Activated naive CD4-positive, alpha-beta T cell (primary cell): ENCODE measurements at regions not wholly inside any gene's neighbourhood (a gene's known extent, or its start where the extent isn't known, plus 50 kb on each side); places are given as distances from the start of the nearest gene placed in this dataset.

Experiments used
- DNase-seq, 4 experiments: peaks; one replicate each; lab custom pipeline; 2025; lab: John Stamatoyannopoulos, UW

DNA sequence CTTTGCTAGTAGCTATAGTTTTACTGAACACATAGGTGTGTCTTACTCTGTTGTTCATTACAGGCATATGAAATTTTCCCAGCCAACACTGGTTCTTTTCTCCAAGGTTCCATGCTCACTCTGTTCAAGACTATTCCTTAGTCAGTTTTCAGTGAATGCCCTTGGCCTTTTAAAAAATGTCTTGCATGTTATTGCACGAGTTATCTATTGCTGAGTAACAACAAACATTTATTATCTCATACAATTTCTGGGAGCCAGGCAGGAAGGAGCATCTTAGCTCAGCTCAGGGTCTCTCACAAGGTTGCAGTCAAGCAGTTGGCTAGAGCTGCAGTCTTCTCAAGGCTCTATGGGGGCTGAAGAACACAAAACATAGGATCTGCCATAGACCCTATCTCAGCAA is 223.5 kb downstream of the BTG1 start:
- DNase-seq, result no peak

GRCh38 chr12:91921555-91921954 is 224.1 kb downstream of the BTG1 start:
- no peak for DNase-seq

GRCh38 chr12:91920741-91921140 is 224.9 kb downstream of the BTG1 start:
- no peak for DNase-seq

GRCh38 chr12:91920276-91920675 is 225.4 kb downstream of the BTG1 start:
- DNase-seq, result no peak

GRCh38 chr12:91918431-91918830 is 227.2 kb downstream of the BTG1 start:
- DNase-seq, result no peak

GRCh38 chr12:91914701-91915100 is 230.9 kb downstream of the BTG1 start:
- DNase-seq, result no peak

DNA sequence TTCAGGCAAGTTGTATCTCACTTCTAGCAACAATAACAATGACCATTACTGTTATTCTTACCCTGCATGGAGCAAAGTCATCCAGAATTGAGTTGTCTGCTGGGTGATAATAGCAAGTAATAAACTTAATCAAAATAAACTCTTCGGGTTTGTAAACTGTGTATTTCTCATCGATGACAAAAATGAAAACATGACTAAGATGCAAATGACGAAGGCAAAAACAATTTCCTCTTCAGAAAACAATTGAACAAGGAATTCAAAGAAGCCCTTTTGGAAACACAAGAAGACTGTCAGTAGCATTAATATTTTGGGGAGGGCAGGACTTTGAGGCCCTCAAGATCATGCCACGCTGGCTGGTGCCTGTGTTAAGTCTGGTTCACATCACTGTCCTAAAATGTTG is 232.0 kb downstream of the BTG1 start:
- no peak for DNase-seq

GRCh38 chr12:91913124-91913523 is 232.5 kb downstream of the BTG1 start:
- DNase-seq, result no peak

GRCh38 chr12:91912178-91912577 is 233.5 kb downstream of the BTG1 start:
- no peak for DNase-seq

DNA sequence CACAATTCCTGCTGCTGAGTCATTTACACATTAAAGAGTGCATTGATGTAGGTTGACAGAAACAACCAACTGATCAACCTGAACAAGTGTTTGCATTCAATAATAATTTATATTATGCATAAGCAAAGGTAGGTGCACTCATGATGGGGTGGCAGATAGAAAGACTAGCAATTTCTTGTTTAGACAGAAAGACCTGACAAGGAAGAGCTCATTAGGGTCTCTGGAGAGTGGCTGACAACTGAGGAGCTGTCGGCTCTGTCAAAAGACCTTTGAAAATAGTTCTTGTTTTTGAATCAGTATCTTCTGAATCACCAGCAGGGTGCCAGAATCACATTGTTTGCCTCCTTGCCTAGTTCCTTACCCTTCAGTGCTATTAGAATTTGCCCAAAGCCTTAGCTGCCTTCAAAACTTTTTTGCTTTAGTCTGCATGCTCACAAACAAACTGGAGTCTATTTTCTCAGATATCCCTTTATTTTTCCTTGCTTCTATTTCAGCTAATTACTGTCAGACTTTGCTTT is 234.7 kb downstream of the BTG1 start:
- no peak for DNase-seq

DNA sequence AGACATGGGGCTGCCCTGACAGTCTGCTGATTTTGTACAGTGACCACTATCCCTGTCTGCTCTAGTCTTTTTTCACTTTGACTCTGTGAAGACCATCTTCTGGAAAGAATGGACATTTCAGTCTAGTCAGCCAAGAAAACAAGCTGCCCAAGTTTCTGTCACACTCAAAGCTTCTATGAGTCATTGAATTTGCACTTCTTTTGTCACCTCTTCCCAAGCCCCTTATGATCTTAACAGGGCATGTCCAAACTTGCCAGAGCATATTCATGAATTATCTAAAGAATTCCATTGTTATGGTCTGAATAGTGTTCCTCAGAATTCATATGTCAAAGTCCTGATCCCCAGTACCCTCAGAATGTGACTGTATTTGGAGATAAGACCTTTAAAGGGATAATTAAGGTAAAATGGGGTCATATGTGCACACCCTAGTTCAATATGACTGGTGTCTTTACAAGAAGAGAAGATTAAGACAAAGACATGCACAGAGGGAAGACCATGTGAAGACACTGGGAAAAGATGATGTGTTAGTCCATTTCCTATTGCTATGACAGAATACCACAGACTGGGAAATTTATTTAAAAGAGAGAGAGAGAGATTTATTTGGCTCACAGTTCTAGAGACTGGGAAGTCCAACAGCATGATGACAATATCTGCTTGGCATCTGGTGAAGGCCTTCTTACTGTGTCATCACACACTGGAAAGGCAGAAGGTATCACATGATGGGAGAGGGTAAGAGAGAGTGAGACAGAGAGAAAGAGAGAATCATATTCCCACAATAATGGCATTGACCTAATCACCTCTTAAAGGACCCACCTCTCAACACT is 242.6 kb downstream of the BTG1 start:
- no peak for DNase-seq

DNA sequence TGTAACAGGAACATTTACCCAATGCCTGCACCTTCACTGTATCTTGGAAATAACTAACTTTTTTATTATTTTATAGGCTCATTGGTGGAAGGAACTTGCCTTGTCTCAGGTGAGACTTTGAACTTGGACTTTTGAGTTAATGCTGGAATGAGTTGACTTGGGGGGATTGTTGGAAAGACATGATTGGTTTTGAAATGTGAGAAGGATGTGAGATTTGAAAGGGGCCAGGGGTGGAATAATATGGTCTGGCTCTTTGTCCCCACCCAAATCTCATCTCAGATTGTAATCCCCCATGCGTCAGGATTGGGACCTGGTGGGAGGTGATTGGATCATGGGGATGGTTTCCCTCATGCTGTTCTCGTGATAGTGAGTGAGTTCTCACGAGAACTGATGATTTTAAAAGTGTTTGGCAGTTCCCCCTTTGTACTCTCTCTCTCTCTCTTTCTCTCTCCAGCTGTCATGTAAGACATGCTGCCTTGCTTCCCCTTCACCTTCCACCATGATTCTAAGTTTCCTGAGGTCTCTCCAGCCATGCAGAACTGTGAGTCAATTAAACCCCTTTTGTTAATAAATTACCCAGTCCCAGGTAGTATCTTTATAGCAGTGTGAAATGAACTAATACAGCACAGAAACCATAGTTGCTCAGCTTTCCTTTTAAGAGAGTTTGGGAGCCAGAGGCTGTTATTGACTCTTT is 244.1 kb downstream of the BTG1 start:
- no peak for DNase-seq

DNA sequence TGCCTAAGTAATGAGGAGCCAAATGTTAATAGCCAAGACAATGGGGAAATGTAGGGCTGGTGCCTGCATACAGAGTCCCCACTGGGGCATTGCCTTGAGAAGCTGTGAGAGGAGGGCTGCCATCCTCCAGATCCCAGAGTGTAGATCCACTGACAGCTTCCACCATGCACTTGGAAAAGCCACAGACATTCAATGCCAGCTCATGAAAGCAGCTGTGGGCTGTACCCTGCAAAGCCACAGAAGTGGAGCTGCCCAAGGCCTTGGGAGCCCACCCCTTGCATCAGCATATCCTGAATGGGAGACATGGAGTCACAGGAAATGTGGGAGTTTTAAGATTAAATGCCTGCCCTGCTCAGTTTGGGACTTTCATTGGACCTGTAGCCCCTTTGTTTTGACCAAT is 244.7 kb downstream of the BTG1 start:
- no peak for DNase-seq

GRCh38 chr12:91899056-91899455 is 246.6 kb downstream of the BTG1 start:
- DNase-seq, result no peak

DNA sequence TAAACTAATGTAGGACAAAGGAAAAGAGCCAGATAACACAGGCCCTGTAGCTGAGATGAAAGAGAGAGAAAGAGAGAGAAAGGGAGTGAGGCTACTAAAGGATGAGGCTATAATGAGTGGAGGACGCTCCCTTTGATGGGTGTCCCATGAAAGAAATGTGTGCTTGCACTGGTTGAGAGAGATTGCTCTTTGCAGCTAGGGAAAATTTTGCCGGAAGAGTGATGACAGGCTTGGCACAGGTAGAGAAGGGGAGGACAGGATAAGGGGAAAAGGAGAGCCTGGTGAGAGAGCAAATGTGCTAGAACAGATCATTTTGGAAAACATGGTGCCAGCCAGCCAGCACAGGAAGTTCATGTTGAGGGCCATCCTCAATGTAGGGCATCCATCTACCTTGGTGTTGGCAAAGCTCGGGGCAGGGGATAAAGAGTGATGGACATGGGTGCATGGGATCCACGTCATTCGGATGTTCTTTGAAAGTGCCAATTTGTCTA is 248.6 kb downstream of the BTG1 start:
- DNase-seq, result no peak

GRCh38 chr12:91896286-91897024 is 249.2 kb downstream of the BTG1 start:
- no peak for DNase-seq

DNA sequence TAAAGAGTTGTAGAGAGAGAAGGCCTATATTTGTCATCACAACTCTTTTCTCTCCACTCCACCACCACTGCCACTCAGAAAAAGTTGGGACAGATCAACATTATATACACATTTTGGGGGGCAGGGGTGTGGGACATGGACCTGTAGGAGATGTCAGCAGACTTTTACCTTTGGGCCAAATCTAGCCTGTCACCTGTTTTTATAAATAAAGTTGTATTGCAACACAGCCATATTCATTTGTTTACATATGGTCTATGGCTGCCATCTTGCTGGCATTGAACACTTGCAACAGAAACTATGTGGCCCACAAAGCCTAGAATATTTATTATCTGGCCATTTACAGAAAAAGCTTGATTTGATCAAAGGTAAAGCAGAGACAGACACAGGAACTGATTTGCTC is 250.7 kb downstream of the BTG1 start:
- DNase-seq, result no peak

DNA sequence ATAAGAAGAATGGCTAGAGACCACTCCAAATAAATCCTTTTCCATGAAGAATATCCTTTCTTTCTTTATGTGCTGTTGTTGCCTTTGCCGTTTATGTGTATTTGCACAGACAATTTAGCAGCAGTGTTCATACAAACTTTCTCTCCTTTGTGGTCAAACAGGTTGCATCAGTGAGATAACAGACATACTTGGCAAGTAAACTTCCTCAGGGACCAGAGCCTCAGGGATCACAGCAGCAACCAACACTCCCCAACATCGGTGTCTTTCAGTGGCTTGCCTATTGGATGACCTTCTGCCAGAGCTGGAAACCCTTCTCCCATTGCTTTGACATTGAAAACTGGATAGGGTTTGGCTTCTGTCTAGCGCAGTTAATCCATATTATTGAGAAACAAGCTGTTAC is 252.2 kb downstream of the BTG1 start:
- no peak for DNase-seq

DNA sequence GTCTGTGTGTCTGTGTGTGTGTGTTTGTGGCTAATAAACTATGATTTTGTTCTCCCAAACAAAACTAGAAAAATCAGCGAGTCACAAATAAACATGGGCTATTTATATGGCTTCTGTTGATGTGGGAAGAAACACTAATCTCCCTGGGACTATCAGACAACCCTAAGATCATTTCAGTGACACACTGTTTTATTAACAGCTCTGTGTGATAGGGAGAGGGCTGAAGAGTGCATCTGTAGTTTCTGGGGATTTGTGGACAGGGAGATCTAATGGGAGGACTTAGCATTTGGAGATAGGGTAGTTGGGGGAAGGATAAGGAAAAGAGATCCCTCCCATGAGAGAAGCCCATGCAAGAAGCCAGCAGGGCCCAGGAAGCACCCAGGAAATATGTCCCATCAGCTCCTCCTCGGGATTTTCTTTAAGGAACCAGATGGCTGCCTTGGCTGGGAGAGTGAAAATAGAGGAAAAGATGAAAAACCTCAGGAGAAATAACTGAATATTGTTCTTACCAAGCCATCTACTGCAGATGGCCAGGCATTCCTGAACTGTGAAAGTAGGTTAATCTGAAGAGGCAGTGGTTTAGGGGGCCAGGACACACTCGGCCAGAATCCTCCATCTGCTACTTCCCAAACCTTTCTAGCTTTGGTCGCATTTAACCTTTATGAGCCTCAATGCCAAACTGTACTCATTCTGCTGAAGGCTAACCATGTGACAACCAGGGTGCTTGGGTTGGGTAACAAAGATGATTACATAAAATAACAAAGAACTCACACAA is 253.4 kb downstream of the BTG1 start:
- DNase-seq, result no peak

GRCh38 chr12:91890742-91891141 is 254.9 kb downstream of the BTG1 start:
- DNase-seq, result no peak

GRCh38 chr12:91889910-91890309 is 255.7 kb downstream of the BTG1 start:
- no peak for DNase-seq

DNA sequence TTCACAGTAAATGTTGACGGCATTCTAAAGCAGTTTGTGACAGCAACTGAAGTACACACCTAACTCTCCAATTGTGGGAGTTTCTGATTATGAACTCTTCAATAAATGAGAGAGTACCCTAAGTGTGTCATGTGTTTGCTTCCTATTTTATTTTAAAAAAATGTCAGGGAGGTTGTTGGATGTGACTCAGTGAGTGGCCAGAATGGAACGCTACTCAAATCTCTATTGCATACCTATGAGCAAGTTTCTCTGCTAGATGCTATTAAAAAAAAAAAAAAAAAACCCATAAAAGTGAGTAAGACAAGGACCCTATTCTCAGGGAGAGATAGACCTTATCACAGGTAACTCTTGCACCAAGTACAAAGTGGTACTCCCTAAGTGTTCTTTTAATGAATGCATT is 256.6 kb downstream of the BTG1 start:
- DNase-seq, result no peak
